IMR-90 (cell line): ENCODE measurements at regions not wholly inside any gene's neighbourhood (a gene's known extent, or its start where the extent isn't known, plus 50 kb on each side); places are given as distances from the start of the nearest gene placed in this dataset.

Experiments
- ATAC-seq: fragments of 200-7000 bp; cut with Tn5 transposase; 2 replicates; pipeline ENCODE4 v1.9.1; 2020; ENCODE audit warnings: low read depth, mild to moderate bottlenecking, moderate library complexity
- BruUV-seq: library from RNA; stranded (reverse); fragments of 400-500 nt; replicated peaks from 2 replicates; lab custom pipeline; 2021; lab: Mats Ljungman, UMichigan
- CTCF ChIA-PET: fragments of 300-600 bp; formaldehyde crosslinking; extraction: SDS; loops from one replicate; lab custom pipeline; 2021; ENCODE audit warnings: antibody characterized with exemption; lab: Yijun Ruan, JAX
- POLR2A ChIA-PET: fragments of 300-600 bp; sonication (Branson Sonifier 250); formaldehyde crosslinking; loops from one replicate; lab custom pipeline; 2022; ENCODE audit warnings: antibody characterized with exemption; ENCODE audit not compliant: unreplicated experiment; lab: Charles Lee
- DNase-seq: peaks from one replicate; pipeline ENCODE4 v3.0.0; 2013
- H2AFZ ChIP-seq: replicated peaks from 2 replicates; pipeline ENCODE3; 2013; ENCODE audit warnings: low read length, mild to moderate bottlenecking; ENCODE audit not compliant: poor library complexity
- H2AK5ac ChIP-seq: 2 replicates; pipeline ENCODE4 v1.6.1; 2013; ENCODE audit warnings: low read depth, low read length, inconsistent platforms
- H2AK9ac ChIP-seq: replicated peaks from 2 replicates; pipeline ENCODE3; 2013; ENCODE audit warnings: mild to moderate bottlenecking, low read depth, low read length, moderate library complexity; ENCODE audit not compliant: poor library complexity
- H2BK120ac ChIP-seq: 2 replicates; pipeline ENCODE4 v1.6.1; 2013; ENCODE audit warnings: low read depth, low read length, inconsistent platforms
- H2BK15ac ChIP-seq: 3 replicates; pipeline ENCODE4 v1.6.1; 2013; ENCODE audit warnings: low read depth, low read length, inconsistent platforms
- H2BK20ac ChIP-seq: 2 replicates; pipeline ENCODE4 v1.6.1; 2013; ENCODE audit warnings: low read depth, mild to moderate bottlenecking, inconsistent platforms, low read length, moderate library complexity
- H2BK5ac ChIP-seq: 2 replicates; pipeline ENCODE4 v1.6.1; 2013; ENCODE audit warnings: mild to moderate bottlenecking, low read depth, low read length, inconsistent platforms; ENCODE audit not compliant: poor library complexity, severe bottlenecking
- H3K14ac ChIP-seq: replicated peaks from 2 replicates; pipeline ENCODE4 v1.6.1; 2013; ENCODE audit warnings: low read depth, low read length, inconsistent platforms
- H3K18ac ChIP-seq: 2 replicates; pipeline ENCODE4 v1.6.1; 2013; ENCODE audit warnings: low read depth, low read length, control low read depth
- H3K23ac ChIP-seq: 2 replicates; pipeline ENCODE4 v1.6.1; 2013; ENCODE audit warnings: low read depth, low read length, inconsistent platforms
- H3K27ac ChIP-seq: 2 replicates; pipeline ENCODE4 v1.5.1; 2013; ENCODE audit warnings: mild to moderate bottlenecking, control low read depth, low read length; ENCODE audit not compliant: insufficient read depth
- H3K27me3 ChIP-seq: 2 replicates; pipeline ENCODE4 v1.6.1; 2013; ENCODE audit warnings: low read length; ENCODE audit not compliant: control insufficient read depth, insufficient read depth
- H3K36me3 ChIP-seq: 2 replicates; pipeline ENCODE4 v1.6.1; 2013; ENCODE audit warnings: low read length, mixed read lengths; ENCODE audit not compliant: control insufficient read depth, insufficient read depth
- H3K4ac ChIP-seq: 2 replicates; pipeline ENCODE4 v1.6.1; 2013; ENCODE audit warnings: low read depth, low read length, inconsistent platforms
- H3K4me1 ChIP-seq: 2 replicates; pipeline ENCODE4 v1.6.1; 2013; ENCODE audit warnings: low read length, mixed read lengths; ENCODE audit not compliant: control insufficient read depth, insufficient read depth
- H3K4me2 ChIP-seq: 2 replicates; pipeline ENCODE4 v1.6.1; 2013; ENCODE audit warnings: low read depth, mild to moderate bottlenecking, control low read depth, low read length, moderate library complexity
- H3K4me3 ChIP-seq: 2 replicates; pipeline ENCODE4 v1.5.1; 2013; ENCODE audit warnings: low read depth, mild to moderate bottlenecking, control low read depth, low read length, moderate library complexity; ENCODE audit not compliant: insufficient read depth
- H3K56ac ChIP-seq: 2 replicates; pipeline ENCODE4 v1.6.1; 2013; ENCODE audit warnings: low read length, inconsistent platforms; ENCODE audit not compliant: insufficient read depth; ENCODE audit errors: extremely low read depth
- H3K79me1 ChIP-seq, 2 experiments: 2 replicates each; pipeline ENCODE4 v1.6.1; 2013; ENCODE audit warnings: low read length in 2 of 2, inconsistent platforms in 1 of 2, low read depth in 1 of 2
- H3K9ac ChIP-seq: 2 replicates; pipeline ENCODE4 v1.6.1; 2013; ENCODE audit warnings: low read depth, low read length, control low read depth
- H3K9me1 ChIP-seq: 2 replicates; pipeline ENCODE4 v1.6.1; 2013; ENCODE audit warnings: low read length, inconsistent platforms; ENCODE audit not compliant: insufficient read depth
- H3K9me3 ChIP-seq: 2 replicates; pipeline ENCODE4 v1.6.1; 2013; ENCODE audit warnings: low read length; ENCODE audit not compliant: control insufficient read depth, insufficient read depth
- H4K20me1 ChIP-seq: 2 replicates; pipeline ENCODE4 v1.6.1; 2013; ENCODE audit warnings: low read length, inconsistent platforms; ENCODE audit not compliant: insufficient read depth
- H4K5ac ChIP-seq: 2 replicates; pipeline ENCODE4 v1.6.1; 2013; ENCODE audit warnings: mild to moderate bottlenecking, low read depth, low read length, control low read depth
- H4K8ac ChIP-seq, 2 experiments: 2 replicates each; pipeline ENCODE4 v1.6.1; 2013; ENCODE audit warnings: low read depth in 2 of 2, low read length in 2 of 2, control low read depth in 1 of 2, inconsistent platforms in 1 of 2
- H4K91ac ChIP-seq: 2 replicates; pipeline ENCODE4 v1.6.1; 2013; ENCODE audit warnings: low read depth, low read length, inconsistent platforms; ENCODE audit not compliant: insufficient read depth
- MAFK ChIP-seq: IDR thresholded peaks from 2 replicates; pipeline ENCODE4 v1.6.1; 2012; ENCODE audit warnings: low read depth, low read length, improper control_type of control experiment
- WGBS, 2 experiments: methylation state at CpG; one replicate each; pipeline versions ENCODE4 v1.1.5 to v1.1.7; 2013; ENCODE audit warnings: missing lambda C conversion rate in 2 of 2; ENCODE audit not compliant: insufficient read length in 1 of 2; ENCODE audit errors: extremely low coverage in 2 of 2; 5-methylcytosine and 5-hydroxymethylcytosine counted together
- dilution Hi-C: fragments of 300-500 bp; cut with HindIII; formaldehyde crosslinking; loops from one replicate; pipeline ENCODE4 v1.14.3; 2018; ENCODE audit warnings: low sequenced_read_pairs; ENCODE audit not compliant: unreplicated experiment
- in situ Hi-C: fragments of 300-500 bp; cut with MboI; formaldehyde crosslinking; loops from 3 replicates; pipeline ENCODE4 v1.14.3; 2019; ENCODE audit warnings: low sequenced_read_pairs, inconsistent platforms, mixed read lengths
- intact Hi-C: fragments of 100-400 bp; cut with micrococcal nuclease; formaldehyde crosslinking; loops from 2 replicates; pipeline ENCODE4 v1.10.0; 2022
- TF ChIP-seq, protein P1 (sequence below): fragments of 150-350 bp; IDR thresholded peaks from 2 replicates; pipeline ENCODE4 v1.6.1; 2016; ENCODE audit warnings: low read depth, mild to moderate bottlenecking, low read length, moderate library complexity, borderline replicate concordance

DNA sequence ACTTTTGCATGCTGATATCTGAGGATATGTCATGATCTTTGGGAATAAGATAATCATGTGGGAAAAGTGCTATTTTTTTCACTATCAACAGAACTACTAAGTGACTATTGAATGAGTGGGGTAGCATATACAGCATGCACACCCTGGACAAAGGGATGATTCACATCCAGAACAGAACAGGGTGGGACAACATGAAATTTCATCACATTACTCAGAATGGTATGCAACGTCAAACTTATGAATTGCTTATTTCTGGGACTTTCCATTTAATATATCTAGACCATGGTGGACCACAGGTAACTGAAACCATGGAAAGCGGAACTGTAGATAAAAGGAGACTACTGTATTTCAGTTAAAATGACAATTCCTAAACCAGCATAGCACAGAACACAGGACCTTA is 370.0 kb downstream of the HINT1 start:
- Histone ChIP-seq H2AK9ac (no peak overlapping the region), H3K23ac (no peak overlapping the region), H3K14ac (no peak overlapping the region), H3K36me3 (no peaks in the 10 kb centered on the region), H3K4ac (no peak overlapping the region), H2BK15ac (no peak overlapping the region), H2BK120ac (no peak overlapping the region), H3K27me3 (no peaks in the 10 kb centered on the region), H3K9me1 (no peaks in the 10 kb centered on the region), H3K4me1 (no peaks in the 10 kb centered on the region), H2BK20ac (no peak overlapping the region), H3K4me2 (no peak overlapping the region), H2AK5ac (no peak overlapping the region), H4K8ac (no peak overlapping the region), H4K5ac (no peak overlapping the region), H3K9me3 (no peaks in the 10 kb centered on the region), H2AFZ (no peak overlapping the region), H3K27ac (no peak overlapping the region), H3K4me3 (no peak overlapping the region), H3K18ac (no peak overlapping the region), H3K9ac (no peak overlapping the region), H4K91ac (no peak overlapping the region), H4K20me1 (no peaks in the 10 kb centered on the region), H3K79me1 (no peaks in the 10 kb centered on the region), H3K56ac (no peak overlapping the region), H2BK5ac (no peak overlapping the region)
- TF ChIP-seq MAFK: no peak
- TF ChIP-seq, protein P1, sequence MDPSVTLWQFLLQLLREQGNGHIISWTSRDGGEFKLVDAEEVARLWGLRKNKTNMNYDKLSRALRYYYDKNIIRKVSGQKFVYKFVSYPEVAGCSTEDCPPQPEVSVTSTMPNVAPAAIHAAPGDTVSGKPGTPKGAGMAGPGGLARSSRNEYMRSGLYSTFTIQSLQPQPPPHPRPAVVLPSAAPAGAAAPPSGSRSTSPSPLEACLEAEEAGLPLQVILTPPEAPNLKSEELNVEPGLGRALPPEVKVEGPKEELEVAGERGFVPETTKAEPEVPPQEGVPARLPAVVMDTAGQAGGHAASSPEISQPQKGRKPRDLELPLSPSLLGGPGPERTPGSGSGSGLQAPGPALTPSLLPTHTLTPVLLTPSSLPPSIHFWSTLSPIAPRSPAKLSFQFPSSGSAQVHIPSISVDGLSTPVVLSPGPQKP: no peak
- no peak for DNase-seq
- ATAC-seq: no peak
- no TSS peak for BruUV-seq
- dilution Hi-C loops (no loop called here), in situ Hi-C loops (no loop called here), intact Hi-C loops (no loop called here)
- ChIA-PET CTCF (no interaction called here), POLR2A (no interaction called here)
- WGBS, 2 experiments: no CpG with 5 or more reads among the region's 2 CpGs
